AG09319 (cell line): ENCODE measurements at regions not wholly inside any gene's neighbourhood (a gene's known extent, or its start where the extent isn't known, plus 50 kb on each side); places are given as distances from the start of the nearest gene placed in this dataset.

Experiments
- DNase-seq: peaks from one replicate; pipeline ENCODE4 v3.0.0-alpha.2; 2010; ENCODE audit warnings: low read depth; ENCODE audit errors: extremely low read depth
- CTCF ChIP-seq: IDR thresholded peaks from 2 replicates; pipeline ENCODE4 v1.5.1; 2011; ENCODE audit warnings: low read depth, mild to moderate bottlenecking, inconsistent platforms, low read length, moderate library complexity

GRCh38 chr5:133783481-133783880 lies 171.1 kb upstream of the FSTL4 start:
- TF ChIP-seq CTCF, result no peak
- no peak for DNase-seq

GRCh38 chr5:133782736-133783135 lies 170.4 kb upstream of the FSTL4 start:
- no peak for TF ChIP-seq CTCF

GRCh38 chr5:133781436-133782225 lies 169.3 kb upstream of the FSTL4 start:
- no peak for DNase-seq
- no peak for TF ChIP-seq CTCF

More at GRCh38 chr5:133782736-133783135, 170.4 kb upstream of the FSTL4 start:
- no peak for DNase-seq

GRCh38 chr5:133780619-133781280 lies 168.4 kb upstream of the FSTL4 start:
- no peak for TF ChIP-seq CTCF
- no peak for DNase-seq

GRCh38 chr5:133779828-133780475 lies 167.6 kb upstream of the FSTL4 start:
- no peak for TF ChIP-seq CTCF
- DNase-seq, result no peak

GRCh38 chr5:133778636-133779035 lies 166.3 kb upstream of the FSTL4 start:
- DNase-seq, result no peak
- no peak for TF ChIP-seq CTCF

GRCh38 chr5:133777951-133778350 lies 165.6 kb upstream of the FSTL4 start:
- DNase-seq, result no peak

More at GRCh38 chr5:133777951-133778350, 165.6 kb upstream of the FSTL4 start:
- TF ChIP-seq CTCF, result no peak
